ENCODE measurements at regions not wholly inside any gene's neighbourhood (a gene's known extent, or its start where the extent isn't known, plus 50 kb on each side); places are given as distances from the start of the nearest gene placed in this dataset.

DNA sequence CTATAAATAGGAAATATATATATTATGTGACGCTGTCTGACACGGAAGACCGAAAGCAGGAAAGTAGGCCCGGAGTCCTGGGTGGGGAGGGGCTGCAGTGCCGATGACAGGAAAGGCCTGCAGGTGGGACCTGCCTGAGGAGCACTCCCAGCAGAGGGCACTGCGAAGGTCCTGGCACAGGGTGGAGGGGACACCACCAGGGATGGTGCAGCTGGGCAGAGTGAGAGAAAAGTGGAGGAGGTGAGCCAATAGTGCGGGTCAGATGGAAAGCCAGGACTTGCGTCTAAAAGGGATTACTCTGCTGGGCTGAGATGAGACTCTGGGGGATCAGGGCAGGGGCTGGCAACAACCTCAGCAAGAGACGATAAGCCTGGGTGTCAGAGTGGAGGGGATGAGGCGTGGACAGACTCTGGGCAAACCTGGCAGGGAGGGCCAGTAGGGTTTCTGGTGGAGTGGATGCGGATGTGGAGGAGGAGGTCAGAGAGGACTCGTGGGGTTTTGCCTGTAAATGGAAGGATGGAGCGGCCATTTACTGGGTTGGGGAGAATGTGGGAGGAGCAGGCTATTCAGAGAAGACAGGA is 118.2 kb upstream of the ZNF746 start:
- TF ChIP-seq, protein P1, sequence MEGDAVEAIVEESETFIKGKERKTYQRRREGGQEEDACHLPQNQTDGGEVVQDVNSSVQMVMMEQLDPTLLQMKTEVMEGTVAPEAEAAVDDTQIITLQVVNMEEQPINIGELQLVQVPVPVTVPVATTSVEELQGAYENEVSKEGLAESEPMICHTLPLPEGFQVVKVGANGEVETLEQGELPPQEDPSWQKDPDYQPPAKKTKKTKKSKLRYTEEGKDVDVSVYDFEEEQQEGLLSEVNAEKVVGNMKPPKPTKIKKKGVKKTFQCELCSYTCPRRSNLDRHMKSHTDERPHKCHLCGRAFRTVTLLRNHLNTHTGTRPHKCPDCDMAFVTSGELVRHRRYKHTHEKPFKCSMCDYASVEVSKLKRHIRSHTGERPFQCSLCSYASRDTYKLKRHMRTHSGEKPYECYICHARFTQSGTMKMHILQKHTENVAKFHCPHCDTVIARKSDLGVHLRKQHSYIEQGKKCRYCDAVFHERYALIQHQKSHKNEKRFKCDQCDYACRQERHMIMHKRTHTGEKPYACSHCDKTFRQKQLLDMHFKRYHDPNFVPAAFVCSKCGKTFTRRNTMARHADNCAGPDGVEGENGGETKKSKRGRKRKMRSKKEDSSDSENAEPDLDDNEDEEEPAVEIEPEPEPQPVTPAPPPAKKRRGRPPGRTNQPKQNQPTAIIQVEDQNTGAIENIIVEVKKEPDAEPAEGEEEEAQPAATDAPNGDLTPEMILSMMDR (IDR thresholded peaks at IDR 0.05; ENCODE audit: poor library complexity), result no peak
- TF ChIP-seq EZH2 (IDR thresholded peaks at IDR 0.05; ENCODE audit: borderline replicate concordance), result no peak
- TF ChIP-seq EZH2phosphoT487 (IDR thresholded peaks at IDR 0.05; ENCODE audit: low read depth, severe bottlenecking, unreplicated experiment), result no peak
